Stimulated activated CD4-positive, alpha-beta T cell treated with anti-CD3 and anti-CD28 coated beads, Interleukin-12 subunit alpha, Interleukin-12 subunit beta, amount 100 ng/mL, for 48 hours (primary cell): ENCODE measurements at regions not wholly inside any gene's neighbourhood (a gene's known extent, or its start where the extent isn't known, plus 50 kb on each side); places are given as distances from the start of the nearest gene placed in this dataset.

Experiments used
- DNase-seq, 3 donors: peaks; one replicate each; pipeline ENCODE4 v3.0.0-alpha.2; 2020; ENCODE audit warnings: low read depth in 2 of 3, low spot score in 1 of 3

DNA sequence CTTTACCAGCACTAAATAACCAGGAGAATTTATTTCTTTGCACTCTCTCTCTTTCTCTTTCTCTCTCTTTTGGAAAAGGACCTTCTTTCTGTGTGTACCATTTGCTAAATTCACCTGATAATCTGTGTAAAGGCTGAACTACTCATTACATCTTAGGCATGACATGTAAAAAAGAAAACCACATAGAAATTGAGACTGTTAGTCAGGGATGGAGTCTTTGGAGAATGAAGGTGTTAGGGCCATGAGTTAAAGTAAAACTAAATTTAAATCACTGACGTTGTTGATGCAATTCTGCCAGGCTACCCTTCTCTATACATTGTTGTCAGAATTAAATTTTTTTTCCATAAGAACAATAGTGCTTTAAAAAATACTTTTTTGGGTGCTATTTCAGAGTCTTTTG, 263.3 kb downstream of the PTEN start:
- no peak for DNase-seq

DNA sequence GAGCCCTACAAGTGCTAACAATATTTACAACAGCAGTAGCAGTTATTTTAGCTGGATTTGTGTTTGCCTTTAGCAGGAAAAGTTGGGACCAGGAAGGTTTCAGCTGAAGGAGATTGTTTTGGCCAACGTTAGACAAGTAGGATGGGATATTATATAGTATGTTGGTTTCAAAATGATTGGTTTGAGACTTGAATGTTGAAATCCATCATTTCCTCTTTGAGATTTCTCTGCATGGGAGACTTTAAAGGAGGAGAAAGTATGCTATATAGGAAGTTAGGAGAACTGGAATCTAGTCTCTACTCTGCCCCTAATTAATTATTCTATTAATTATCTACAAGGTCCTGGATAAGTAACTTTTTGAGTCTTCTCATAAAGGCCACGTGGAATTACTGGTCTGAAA, 263.8 kb downstream of the PTEN start:
- DNase-seq: no peak

DNA sequence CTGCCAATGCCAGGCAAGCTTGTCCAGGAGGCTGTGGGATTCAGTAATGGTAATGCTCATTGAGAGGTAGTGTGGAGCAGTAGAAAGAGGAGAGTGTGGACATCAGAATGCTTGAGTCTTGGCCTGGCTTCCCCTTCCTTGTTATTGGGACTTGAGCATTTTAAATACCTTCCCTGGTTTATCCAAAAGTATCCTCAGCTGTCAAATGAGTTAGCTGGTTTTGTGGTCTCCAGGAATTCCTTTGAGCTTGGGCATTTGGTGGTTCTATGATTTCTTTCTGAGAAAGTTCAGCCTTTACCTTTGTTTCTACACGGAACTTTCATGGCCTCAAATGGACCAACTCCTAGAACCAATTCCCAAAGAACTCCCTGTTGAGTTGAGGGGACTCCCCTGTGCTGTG, 264.3 kb downstream of the PTEN start:
- DNase-seq: no peak

DNA sequence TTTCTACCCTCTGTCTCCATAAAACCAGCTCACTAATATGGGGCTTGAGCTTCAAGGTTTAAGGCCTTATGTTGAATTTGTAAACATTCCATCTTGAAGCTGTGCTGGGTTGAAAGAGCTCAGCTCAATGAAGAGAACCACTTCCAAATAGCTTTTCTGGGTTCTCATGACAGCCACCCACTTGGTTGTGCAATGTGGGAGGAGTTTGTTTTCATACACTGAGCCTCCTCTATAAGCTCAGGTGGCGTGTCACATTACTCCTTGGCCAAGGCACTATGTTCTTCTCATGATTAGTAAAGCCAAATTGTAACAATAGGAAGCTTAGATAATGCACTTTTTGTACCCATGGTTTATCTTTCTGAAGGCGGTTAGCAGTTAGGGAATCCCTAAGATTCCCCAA, 265.6 kb downstream of the PTEN start:
- DNase-seq: no peak

DNA sequence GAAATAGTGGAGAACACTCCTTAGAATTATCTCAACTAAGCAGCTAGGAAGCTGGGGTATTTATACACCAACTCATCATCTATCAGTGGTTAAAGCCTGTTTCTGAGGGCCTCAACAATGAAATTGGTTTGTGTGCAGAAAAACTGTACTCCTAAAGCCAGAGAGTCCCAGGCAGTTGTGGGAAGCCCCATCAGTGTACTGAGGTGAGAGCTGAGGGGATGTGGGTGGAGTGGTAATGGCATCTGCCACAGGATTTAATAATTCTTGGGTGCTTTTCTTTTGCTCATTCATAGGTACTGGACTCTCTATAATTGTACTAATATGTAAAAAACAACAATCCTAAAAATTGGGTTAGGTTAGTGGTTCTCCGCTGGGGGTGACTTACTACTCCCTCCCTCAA, 267.5 kb downstream of the PTEN start:
- DNase-seq: no peak

DNA sequence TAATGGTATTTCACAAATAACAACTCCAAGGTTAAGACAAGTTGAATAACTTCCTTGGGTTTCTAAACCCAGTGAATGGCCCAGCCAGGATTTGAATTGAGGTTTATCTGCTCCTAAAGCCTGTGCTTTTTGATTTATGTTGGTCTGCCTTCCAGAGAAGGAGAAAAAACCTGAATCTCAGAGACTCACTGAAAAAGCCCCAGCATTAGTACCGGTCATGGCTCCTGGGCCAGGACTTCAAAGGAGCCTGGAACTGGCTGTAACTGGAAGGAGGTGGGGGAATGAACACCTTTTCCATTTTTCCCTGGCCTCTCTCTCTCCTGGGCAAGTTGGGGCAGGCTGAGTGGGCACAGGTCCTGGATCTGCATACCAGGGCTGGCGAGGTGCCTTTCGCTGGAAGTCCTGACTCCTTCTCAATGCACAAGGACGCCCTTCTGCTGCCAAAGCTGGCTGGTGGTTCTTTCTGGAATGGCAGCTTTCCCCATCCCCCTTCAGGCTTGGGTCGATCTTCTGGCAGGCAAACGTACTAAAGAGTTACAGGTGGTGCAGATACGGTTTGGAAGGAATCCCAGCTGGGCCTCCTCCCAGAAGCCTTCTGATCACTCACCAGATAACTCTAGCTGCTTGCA, 268.2 kb downstream of the PTEN start:
- DNase-seq: no peak

DNA sequence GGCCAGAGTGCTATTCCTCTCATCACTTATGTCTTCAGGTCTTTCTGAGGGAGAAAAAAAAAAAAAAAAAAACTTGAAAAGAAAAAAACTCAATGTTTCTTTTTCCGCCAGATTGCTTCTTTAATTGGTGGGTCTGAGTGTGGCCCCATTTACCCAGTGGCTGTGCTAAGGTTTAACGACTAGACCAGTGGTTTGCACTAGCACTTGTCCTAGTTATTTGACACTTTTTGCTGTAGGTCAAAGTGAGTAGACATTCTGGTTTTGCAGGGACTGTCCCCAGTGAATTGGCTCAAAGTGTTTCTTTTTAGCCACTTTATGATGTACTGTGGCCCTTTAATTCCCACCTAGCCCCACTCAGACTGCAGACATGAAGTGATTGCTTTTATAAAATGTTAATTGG, 273.3 kb downstream of the PTEN start:
- DNase-seq: no peak

DNA sequence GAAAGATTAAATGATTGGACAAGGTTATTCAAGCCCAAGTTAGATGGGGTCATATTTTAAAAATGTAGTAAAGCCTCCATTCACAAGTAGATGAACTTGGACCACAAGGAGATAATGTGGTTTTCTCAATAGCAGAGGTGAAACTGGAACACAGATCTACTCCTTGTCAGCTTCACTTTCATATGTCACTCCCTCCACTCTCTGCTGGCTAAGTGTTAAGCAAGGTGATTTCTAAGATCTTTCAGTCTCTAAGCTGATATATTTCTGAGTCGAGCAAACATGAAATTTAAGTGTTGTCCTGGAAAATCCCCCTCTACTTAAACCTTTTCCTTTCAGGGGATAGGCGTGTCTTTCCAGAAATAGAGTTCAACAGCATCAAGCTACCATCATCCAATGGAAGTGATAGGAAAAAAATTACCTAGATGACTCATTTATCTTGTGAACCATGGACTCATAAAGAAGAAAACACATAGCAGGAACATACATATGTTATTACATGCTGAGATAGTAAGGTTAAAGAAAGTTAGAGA, 275.0 kb downstream of the PTEN start:
- DNase-seq: no peak

DNA sequence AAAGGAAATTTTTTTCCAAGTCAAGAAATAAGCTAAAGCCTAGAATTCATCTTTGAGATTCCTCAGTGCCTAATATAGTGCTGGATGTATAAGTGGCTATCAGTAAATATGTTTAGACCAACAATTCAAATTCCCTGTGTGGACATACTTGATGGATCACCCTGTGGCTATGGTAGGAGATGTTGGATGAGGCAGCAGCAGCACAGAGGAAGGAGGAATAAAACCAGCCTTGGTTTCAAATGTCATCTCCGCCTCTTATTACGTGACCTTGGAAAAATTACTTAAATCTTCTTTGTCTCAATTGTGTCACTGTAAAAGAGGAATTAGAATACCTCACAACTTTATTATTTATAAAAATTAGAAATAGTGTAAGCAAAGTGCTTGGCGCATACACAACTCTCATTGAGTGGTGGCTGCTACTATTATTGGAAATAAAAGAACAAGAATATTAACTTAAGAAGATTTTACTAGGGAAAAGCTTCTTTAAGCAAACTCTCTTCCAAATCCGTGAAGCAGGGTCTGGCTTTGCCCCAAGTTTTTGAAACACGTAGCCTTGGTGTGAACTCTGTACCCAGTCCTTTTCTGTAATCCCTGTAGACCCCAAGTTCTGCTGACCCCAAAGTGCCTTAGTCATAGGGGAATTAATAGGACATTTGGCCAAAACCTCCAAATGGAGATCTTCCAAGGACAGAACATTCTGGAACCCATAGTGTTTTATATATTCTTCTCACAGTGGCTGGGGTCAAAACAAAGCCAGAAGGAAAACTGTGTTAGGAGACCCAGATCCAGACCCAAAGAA, 283.8 kb downstream of the PTEN start:
- DNase-seq: no peak

DNA sequence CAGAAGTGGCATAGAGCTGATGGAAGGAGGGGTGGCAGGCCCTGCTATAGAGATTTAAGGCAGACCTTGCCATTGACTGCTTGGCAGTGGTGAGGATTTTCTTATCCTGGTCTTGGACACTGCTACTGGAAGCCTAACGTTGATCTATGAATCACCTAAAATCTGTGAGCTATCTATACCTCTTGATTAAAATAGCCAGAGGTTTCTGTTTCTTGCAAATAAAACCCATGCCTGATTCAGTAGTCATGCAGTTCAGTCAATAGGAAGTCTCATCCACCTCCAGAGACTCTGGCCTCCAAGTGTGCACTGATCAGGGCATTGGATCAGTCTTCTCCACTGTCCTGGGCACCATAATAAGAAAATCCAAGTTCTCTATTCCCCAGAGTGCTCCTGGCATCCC, 286.5 kb downstream of the PTEN start:
- no peak for DNase-seq

DNA sequence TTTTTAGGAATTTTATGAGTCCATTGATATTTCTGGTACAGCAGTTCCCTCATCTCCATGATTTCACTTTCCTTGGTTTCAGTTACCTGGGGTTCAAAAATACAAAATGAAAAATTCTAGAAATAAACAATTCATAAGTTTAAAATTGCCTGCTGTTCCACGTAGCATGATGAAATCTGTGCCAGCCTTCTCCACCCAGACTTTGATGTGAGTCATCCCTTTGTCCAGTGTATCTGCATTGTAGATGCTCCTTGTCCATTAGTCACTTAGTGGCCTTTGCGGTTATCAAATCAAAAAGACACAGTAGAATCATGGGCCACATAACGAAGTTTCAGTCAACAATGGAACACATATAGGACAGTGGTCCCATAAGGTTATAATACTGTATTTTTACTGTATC, 286.9 kb downstream of the PTEN start:
- no peak for DNase-seq

DNA sequence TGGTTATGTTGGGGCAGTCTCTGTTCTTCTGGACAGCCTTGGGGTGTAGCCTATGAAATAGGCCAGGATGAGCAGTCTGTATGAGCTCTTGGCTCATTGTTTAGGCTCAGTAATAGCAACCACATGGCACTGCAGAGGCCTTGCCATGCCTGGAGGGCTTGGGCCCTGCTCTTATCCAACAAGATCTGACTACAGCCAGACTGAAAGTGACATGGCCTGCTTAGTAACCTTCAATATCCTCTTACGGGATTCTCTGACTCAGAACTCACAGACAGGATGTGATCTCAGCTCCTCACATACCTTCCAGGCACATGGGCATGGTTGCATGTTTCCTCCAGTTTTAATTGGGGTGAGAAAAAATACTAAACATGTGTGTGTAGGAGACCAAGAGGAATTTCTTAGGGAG, 289.3 kb downstream of the PTEN start:
- peak; percentile 25 to 49 (median 48) for DNase-seq

DNA sequence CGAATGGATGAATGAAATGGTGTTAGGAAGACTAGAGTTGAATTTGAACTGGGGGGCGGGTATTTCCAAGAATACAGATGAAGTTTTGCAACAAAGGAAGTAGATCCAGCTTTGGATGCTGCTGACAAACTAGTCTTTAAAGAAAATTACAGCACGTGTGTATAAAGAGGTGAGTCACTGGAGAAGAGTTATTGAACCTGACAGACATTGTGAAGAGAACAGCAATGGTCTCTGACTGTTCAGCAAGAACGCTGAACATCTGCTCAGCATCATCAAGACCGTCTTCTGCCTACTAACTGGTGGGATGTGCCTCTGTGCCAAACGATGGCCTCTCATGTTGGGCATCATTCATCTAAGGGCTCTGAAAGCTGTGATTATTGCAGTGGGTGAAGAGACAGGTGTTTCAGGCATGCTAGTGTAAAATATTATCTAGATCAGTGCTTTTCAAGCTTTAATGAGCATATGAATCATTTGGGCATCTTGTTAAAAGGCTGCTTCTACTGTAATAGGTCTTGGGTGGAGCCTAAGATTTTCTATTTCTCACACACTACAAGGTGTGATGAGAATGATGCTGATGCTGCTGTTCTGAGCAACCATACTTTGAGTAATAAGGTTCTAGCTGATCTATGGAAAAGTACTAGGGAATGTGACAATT, 291.3 kb downstream of the PTEN start:
- DNase-seq: no peak

DNA sequence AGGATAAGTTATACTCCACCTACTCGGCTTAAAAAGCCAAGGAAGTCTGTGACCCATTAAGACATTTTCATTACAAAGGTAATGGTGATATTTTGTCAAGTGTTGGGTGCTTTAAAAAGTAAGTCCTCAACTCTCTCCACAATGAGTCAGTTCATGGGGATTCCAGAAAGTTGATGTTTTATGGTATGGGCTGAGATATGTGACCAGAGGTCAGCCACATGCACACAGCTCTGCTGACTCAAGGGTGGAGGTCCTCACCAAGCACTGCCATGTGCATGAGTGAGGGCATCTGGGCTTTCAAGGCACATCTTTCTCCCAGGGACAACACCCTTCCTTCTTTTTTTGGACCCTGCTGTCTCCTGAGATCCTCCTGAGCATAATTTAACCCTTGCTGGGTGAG, 292.9 kb downstream of the PTEN start:
- DNase-seq: no peak

DNA sequence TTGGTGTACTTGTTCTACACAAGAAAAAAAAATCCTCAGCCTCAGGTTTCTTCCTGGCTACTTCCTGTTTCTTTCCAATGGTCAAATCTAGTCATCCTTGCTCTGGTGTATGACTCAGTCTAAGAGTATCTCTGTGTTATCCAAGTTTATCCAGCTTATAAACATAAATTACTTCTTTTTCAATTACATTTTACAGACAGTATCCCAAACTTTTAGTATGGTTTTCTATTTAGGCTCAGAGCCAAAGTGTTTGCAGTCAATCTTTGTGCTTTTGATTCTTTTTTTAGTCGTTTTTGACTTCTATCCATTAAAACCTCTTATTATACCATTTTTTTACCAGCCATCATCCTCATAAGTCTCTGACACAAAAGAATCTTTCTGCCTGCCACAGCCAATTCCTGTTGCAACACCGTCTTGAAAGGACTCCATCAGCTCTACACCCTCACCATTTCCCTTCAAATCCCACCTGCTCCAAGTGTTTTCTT, 294.6 kb downstream of the PTEN start:
- DNase-seq: no peak

DNA sequence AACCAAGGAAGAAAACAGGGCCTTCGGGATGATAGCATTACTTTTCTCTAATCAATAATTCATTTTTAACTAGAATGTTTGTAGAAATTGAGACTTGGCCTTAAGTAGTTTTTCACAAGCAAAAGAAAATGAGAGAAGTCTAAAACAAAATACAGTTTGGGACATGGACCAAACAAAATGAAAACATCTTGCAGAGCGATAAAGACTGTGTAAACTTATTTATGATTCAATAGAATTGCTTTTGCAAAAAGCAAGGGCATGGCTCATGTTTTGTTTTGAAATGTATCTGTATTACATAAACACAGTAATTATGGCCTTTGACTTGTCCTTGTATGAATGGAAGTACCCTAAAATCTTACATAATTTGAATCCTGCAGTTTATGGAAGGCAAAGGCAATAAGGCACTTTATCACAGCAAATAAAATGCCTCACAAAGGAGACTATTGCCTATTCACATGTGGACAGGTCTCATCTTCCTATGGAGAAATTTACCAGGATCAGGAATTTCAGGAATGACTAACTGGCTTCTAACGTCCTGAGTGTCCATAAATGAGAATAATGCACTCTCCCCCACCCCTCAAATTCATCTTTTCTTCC, 295.2 kb downstream of the PTEN start:
- DNase-seq: no peak

DNA sequence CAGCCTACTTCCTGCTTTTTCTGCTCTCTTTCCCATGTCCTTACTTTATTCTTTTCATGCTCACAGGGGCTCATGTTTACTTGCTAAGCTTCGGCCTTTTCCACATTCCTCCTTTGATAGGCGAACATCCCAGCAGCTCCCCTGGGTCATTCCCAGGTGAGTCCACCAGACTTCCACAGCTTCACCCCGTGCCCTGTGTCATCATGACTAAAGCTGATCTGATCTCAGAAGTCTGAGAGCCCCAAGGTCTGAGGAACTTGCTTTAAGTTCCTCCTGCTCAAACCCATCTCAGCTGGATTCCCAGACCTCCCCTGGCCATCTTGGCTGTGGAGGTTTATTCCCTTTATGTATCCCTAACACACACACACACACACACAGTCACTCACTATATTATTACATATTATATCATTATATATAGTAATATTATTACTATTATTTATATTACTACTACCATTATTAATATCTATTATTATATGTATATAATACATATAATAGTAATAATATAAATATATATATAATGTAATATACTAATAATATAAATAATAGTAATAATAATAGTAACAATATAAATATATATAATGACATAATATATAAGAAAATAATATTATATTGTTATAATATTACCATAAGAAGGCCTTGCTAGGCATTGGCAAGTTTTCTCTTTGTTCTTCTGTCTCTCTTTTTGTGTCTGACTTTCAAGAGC, 295.9 kb downstream of the PTEN start:
- DNase-seq: no peak

DNA sequence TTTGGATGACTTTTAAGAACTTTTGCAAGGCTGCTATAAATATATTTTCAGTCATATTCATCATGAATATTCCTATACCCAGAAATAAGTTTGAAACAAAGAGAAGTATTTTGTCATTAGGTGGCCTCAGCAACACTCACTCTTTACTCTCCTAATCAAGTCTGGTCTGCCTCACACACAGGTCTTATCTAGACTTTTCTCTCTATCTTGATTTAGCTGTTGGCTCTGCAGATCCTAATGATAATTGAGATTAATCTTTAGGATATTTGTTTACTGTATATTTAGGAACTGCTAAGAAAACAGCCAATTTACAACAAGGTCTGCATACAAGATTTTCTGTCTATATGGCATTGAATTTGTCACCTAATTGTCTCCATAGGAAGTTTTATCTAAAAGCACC, 297.6 kb downstream of the PTEN start:
- DNase-seq: no peak

DNA sequence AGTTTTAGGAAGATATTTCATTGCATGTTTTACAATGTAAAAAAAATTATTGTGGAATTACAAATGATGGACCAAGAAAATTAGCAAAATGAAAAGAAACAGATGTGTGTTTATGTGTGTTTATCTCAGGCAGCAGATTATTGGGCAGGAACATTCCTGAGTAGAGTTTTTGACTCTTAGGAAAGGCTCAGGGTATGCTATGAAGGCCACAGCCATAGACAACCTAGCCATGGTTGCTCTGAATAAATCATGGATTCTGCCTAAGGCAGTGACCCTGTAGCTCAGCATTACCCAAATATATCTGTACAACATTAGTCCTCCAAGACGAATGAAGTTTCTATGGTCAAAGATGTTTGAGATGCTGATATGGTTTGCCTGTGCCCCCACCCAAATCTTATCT, 298.3 kb downstream of the PTEN start:
- DNase-seq: no peak

DNA sequence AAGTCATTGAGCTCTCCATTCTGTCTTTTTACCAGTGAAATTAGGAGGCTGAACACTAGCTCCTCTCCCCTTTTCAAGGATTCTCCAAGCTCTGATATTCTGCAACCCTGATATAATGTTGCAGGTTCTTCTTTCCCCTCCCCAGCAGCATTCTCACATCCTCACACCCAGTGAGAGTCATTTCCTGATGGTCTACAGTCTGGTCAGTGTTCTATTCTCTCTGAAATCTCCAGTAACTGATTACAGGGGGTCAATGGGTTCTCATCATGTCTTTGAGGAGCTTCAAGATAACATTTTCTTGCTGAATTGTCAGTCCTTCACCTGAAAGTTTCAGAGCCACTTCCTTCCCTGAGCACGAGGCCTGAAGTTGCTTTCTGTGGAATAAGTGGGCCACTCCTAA, 299.4 kb downstream of the PTEN start:
- DNase-seq: no peak

DNA sequence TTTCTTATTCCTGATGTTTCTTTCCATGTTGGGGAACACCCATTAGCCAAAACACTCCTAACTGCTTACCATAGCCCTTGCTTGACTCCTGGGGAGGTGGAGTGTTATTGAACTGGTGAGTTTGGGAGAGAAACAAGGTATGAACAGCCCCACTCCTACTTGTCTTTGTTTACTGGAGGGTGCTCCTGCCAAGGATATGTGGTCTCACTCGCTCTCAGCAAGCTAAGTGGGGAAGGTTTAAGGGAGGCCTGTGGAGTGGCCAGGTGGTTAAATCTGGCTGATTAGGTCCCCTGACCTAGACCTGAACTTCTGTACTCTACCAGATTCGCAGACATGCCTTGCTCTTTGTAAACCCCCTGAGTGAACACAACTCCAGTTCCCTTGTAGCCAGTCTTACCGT, 300.1 kb downstream of the PTEN start:
- DNase-seq: no peak
